HG03521 (cell line): ENCODE measurements at regions not wholly inside any gene's neighbourhood (a gene's known extent, or its start where the extent isn't known, plus 50 kb on each side); places are given as distances from the start of the nearest gene placed in this dataset.
"Not testable (repeated sequence)": the region's sequence is repeated elsewhere in the genome, so short reads cannot be mapped to it uniquely, and the experiment has no call there.

Experiments
- ATAC-seq: cut with Tn5 transposase; IDR thresholded peaks from one replicate; pipeline ENCODE4 v1.9.1; 2021; ENCODE audit warnings: mild to moderate bottlenecking, moderate library complexity; ENCODE audit not compliant: unreplicated experiment

- no peak for ATAC-seq
Measured at GRCh38 chr4:140219567-140219966, 65.6 kb upstream of the MAML3 start.

- not testable (repeated sequence) for ATAC-seq
Measured at GRCh38 chr4:140219070-140219469, 65.1 kb upstream of the MAML3 start.

GRCh38 chr4:140213749-140214148, 59.8 kb upstream of the MAML3 start:
- ATAC-seq = no peak

GRCh38 chr4:140213116-140213515, 59.1 kb upstream of the MAML3 start:
- ATAC-seq = no peak

GRCh38 chr4:140212646-140213045, 58.7 kb upstream of the MAML3 start:
- no peak for ATAC-seq

- no peak for ATAC-seq
Measured at GRCh38 chr4:140212194-140212593, 58.2 kb upstream of the MAML3 start.

- ATAC-seq = no peak
Measured at GRCh38 chr4:140211693-140212092, 57.7 kb upstream of the MAML3 start.

- no peak for ATAC-seq
Measured at GRCh38 chr4:140211161-140211560, 57.2 kb upstream of the MAML3 start.

- no peak for ATAC-seq
Measured at GRCh38 chr4:140208921-140209320, 54.9 kb upstream of the MAML3 start.
